Pancreas (tissue), 10 donors: ENCODE measurements at regions not wholly inside any gene's neighbourhood (a gene's known extent, or its start where the extent isn't known, plus 50 kb on each side); places are given as distances from the start of the nearest gene placed in this dataset.

ENCODE experiments used
- ATAC-seq, 4 donors: fragments of 200-7000 bp; cut with Tn5 transposase; one replicate each; pipeline versions ENCODE4 v1.8.0 to v1.9.1; 2020; ENCODE audit warnings: mild to moderate bottlenecking in 4 of 4, moderate library complexity in 4 of 4
- DNase-seq, 6 donors: peaks; one replicate each; pipeline ENCODE4 v3.0.0-alpha.2; 2020
- FAIRE-seq: peaks from 2 replicates; lab custom pipeline; 2012; peaks lifted over from hg19 to GRCh38; lab: Jason Lieb, UNC
- H3K27ac ChIP-seq, 4 donors: fragments of 200-600 bp; sonication (generic); 1 replicate in 3 of 4; 2 replicates in 1 of 4; pipeline versions ENCODE4 v1.5.0 to v1.8.0; 2020
- H3K27me3 ChIP-seq, 4 donors: fragments of 200-600 bp; one replicate each; pipeline ENCODE4 v1.8.0; 2021
- H3K36me3 ChIP-seq, 3 donors: fragments of 200-600 bp; sonication (generic) in 1 of 3; one replicate each; pipeline versions ENCODE4 v1.5.0 to v1.8.0; 2020 to 2021
- H3K4me1 ChIP-seq, 3 donors: fragments of 200-600 bp; one replicate each; pipeline ENCODE4 v1.8.0; 2021
- H3K4me3 ChIP-seq, 4 donors: fragments of 200-600 bp; sonication (generic) in 2 of 4; one replicate each; pipeline versions ENCODE4 v1.5.0 to v1.8.0; 2020 to 2021
- H3K9me3 ChIP-seq, 4 donors: fragments of 200-600 bp; one replicate each; pipeline ENCODE4 v1.8.0; 2021
- CTCF ChIP-seq, 4 donors: fragments of 200-600 bp; sonication (generic) in 3 of 4; IDR thresholded peaks; one replicate each; pipeline versions ENCODE4 v1.5.0 to v1.8.0; 2021; ENCODE audit warnings: antibody characterized with exemption in 4 of 4
- WGBS, 2 donors: extraction: QIAGEN DNeasy Blood & Tissue Kit; methylation state at CpG; one replicate each; pipeline ENCODE4 v1.1.7; 2013; 5-methylcytosine and 5-hydroxymethylcytosine counted together
- intact Hi-C, 3 donors: fragments of 100-400 bp; cut with DNase I; formaldehyde crosslinking; loops; one replicate each; pipeline versions ENCODE4 v1.11.1 to v1.14.2; 2022
- donor health status: healthy with polysubstance abuse.
- donor health status: DM: no; HTN: no; CAD: no; lungs with moderate emphysema.
- donor health status: DM: no; HTN: no; CAD: no.
- donor health status: control.
- donor health status: control.
- donor health status: Bipolar disorder and iron deficiency.
- donor health status: DM: yes; HTN: yes; CAD: no.
- donor health status: DM: no; HTN: no; CAD: no.
- donor health status: DM: no; HTN: no; CAD: no.
- donor health status: DM: yes; HTN: yes; CAD: no.

- H3K4me3 ChIP-seq: no peak overlapping the region
- intact Hi-C loops: no loop called here
- WGBS, 2 donors: 55 to 65% methylated on average over 13 of the region's 13 CpGs
- no peak overlapping the region for H3K27ac ChIP-seq
- DNase-seq: no peak
- no peak for ATAC-seq
- H3K4me1 ChIP-seq: no peaks in the 10 kb centered on the region
- TF ChIP-seq CTCF (IDR thresholded peaks at IDR 0.05): no peak
- no peaks in the 10 kb centered on the region for H3K27me3 ChIP-seq
- H3K36me3 ChIP-seq: no peaks in the 10 kb centered on the region
- no peak for FAIRE-seq
- no peaks in the 10 kb centered on the region for H3K9me3 ChIP-seq
Measured at GRCh38 chr1:4019147-4019521, 119.1 kb upstream of the C1orf174 start.

GRCh38 chr1:4019606-4020331 lies 119.7 kb upstream of the C1orf174 start:
- intact Hi-C loops: no loop called here
- FAIRE-seq: no peak
- H3K36me3 ChIP-seq: no peaks in the 10 kb centered on the region
- H3K27ac ChIP-seq: no peak overlapping the region
- no peak for TF ChIP-seq CTCF (IDR thresholded peaks at IDR 0.05)
- H3K9me3 ChIP-seq: no peaks in the 10 kb centered on the region
- H3K27me3 ChIP-seq: no peaks in the 10 kb centered on the region
- DNase-seq: no peak
- ATAC-seq: no peak
- H3K4me3 ChIP-seq: no peak overlapping the region
- no peaks in the 10 kb centered on the region for H3K4me1 ChIP-seq
- WGBS, 2 donors: 56 to 72% methylated on average over 14 to 15 of the region's 15 CpGs

- ATAC-seq (no peak), DNase-seq (no peak), FAIRE-seq (no peak)
- 36 to 46% methylated on average over 9 of the region's 9 CpGs for WGBS, 2 donors
- TF ChIP-seq CTCF (IDR thresholded peaks at IDR 0.05): no peak
- Histone ChIP-seq H3K4me1 (no peaks in the 10 kb centered on the region), H3K4me3 (no peak overlapping the region), H3K9me3 (no peaks in the 10 kb centered on the region), H3K27ac (no peak overlapping the region), H3K27me3 (no peaks in the 10 kb centered on the region), H3K36me3 (no peaks in the 10 kb centered on the region)
- intact Hi-C loops: no loop called here
Measured at GRCh38 chr1:4020449-4020848, 120.4 kb upstream of the C1orf174 start.

GRCh38 chr1:4021136-4021973 lies 121.3 kb upstream of the C1orf174 start:
- Histone ChIP-seq H3K27ac (no peak overlapping the region), H3K27me3 (no peaks in the 10 kb centered on the region), H3K9me3 (no peaks in the 10 kb centered on the region), H3K4me1 (no peaks in the 10 kb centered on the region), H3K4me3 (no peak overlapping the region), H3K36me3 (no peaks in the 10 kb centered on the region)
- intact Hi-C loops: no loop called here
- no peak for DNase-seq
- ATAC-seq: no peak
- 59 to 68% methylated on average over 16 of the region's 16 CpGs for WGBS, 2 donors
- no peak for TF ChIP-seq CTCF (IDR thresholded peaks at IDR 0.05)
- FAIRE-seq: no peak

GRCh38 chr1:4021974-4022268 lies 121.8 kb upstream of the C1orf174 start:
- no peak overlapping the region for H3K4me3 ChIP-seq
- intact Hi-C loops: no loop called here
- no peak for DNase-seq
- no peaks in the 10 kb centered on the region for H3K27me3 ChIP-seq
- no peak overlapping the region for H3K27ac ChIP-seq
- no peak for FAIRE-seq
- no peaks in the 10 kb centered on the region for H3K9me3 ChIP-seq
- no peaks in the 10 kb centered on the region for H3K4me1 ChIP-seq
- no peak for ATAC-seq
- no peaks in the 10 kb centered on the region for H3K36me3 ChIP-seq
- no peak for TF ChIP-seq CTCF (IDR thresholded peaks at IDR 0.05)
- WGBS, 2 donors: 48 to 60% methylated on average over 3 of the region's 3 CpGs
